Fibroblast of lung (primary cell): ENCODE measurements at regions not wholly inside any gene's neighbourhood (a gene's known extent, or its start where the extent isn't known, plus 50 kb on each side); places are given as distances from the start of the nearest gene placed in this dataset.

ENCODE experiments used
- DNase-seq, 2 donors: peaks; one replicate each; pipeline versions ENCODE4 v3.0.0 to v3.0.0-alpha.2; 2010; ENCODE audit warnings: low read depth in 2 of 2
- H2AFZ ChIP-seq: 2 replicates; pipeline ENCODE4 v1.5.1; 2012; ENCODE audit warnings: low read length, control low read depth, inconsistent platforms
- H3K27ac ChIP-seq: 2 replicates; pipeline ENCODE4 v1.5.1; 2011; ENCODE audit warnings: low read length, control low read depth; ENCODE audit not compliant: insufficient read depth
- H3K27me3 ChIP-seq: 2 replicates; pipeline ENCODE4 v1.5.1; 2011; ENCODE audit warnings: mild to moderate bottlenecking, low read length; ENCODE audit not compliant: control insufficient read depth, insufficient read depth
- H3K36me3 ChIP-seq: 2 replicates; pipeline ENCODE4 v1.5.1; 2011; ENCODE audit warnings: low read length; ENCODE audit not compliant: control insufficient read depth, insufficient read depth
- H3K4me1 ChIP-seq: 2 replicates; pipeline ENCODE4 v1.5.1; 2011; ENCODE audit warnings: low read length; ENCODE audit not compliant: control insufficient read depth, insufficient read depth; ENCODE audit errors: extremely low read depth
- H3K4me2 ChIP-seq: 2 replicates; pipeline ENCODE4 v1.5.1; 2011; ENCODE audit warnings: low read length, control low read depth; ENCODE audit not compliant: insufficient read depth; ENCODE audit errors: extremely low read depth
- H3K4me3 ChIP-seq, 4 experiments: fragments of 200-600 bp in 1 of 4; sonication (generic) in 1 of 4; replicated peaks in 1 of 4; 2 replicates each; pipeline ENCODE4 v1.5.1; 2011 to 2016; ENCODE audit warnings: low read length in 4 of 4, low read depth in 3 of 4, mild to moderate bottlenecking in 3 of 4, control low read depth in 2 of 4, inconsistent platforms in 1 of 4, mixed read lengths in 1 of 4; ENCODE audit not compliant: insufficient read depth in 1 of 4; ENCODE audit errors: control extremely low read depth in 1 of 4
- H3K79me2 ChIP-seq: 2 replicates; pipeline ENCODE4 v1.5.1; 2012; ENCODE audit warnings: mild to moderate bottlenecking, low read length, inconsistent platforms; ENCODE audit not compliant: control insufficient read depth, insufficient read depth
- H3K9ac ChIP-seq: 2 replicates; pipeline ENCODE4 v1.5.1; 2011; ENCODE audit warnings: mild to moderate bottlenecking, low read length, control low read depth; ENCODE audit not compliant: insufficient read depth
- H3K9me3 ChIP-seq: 2 replicates; pipeline ENCODE4 v1.5.1; 2012; ENCODE audit warnings: low read depth, low read length; ENCODE audit not compliant: control insufficient read depth, insufficient read depth
- H4K20me1 ChIP-seq: 2 replicates; pipeline ENCODE4 v1.5.1; 2011; ENCODE audit warnings: low read length; ENCODE audit not compliant: control insufficient read depth, insufficient read depth; ENCODE audit errors: extremely low read depth
- EZH2 ChIP-seq: IDR thresholded peaks from 2 replicates; pipeline ENCODE4 v1.5.1; 2012; ENCODE audit warnings: low read length, control low read depth, mild to moderate bottlenecking; ENCODE audit errors: missing control alignments
- TF ChIP-seq, protein P1 (sequence below), 2 donors: IDR thresholded peaks in 1 of 2; conservative IDR thresholded peaks in 1 of 2; 1 replicate in 1 of 2; 2 replicates in 1 of 2; pipeline ENCODE4 v1.5.1; 2011 to 2012; ENCODE audit warnings: low read length in 2 of 2, control low read depth in 1 of 2, inconsistent platforms in 1 of 2, low read depth in 1 of 2, mild to moderate bottlenecking in 1 of 2

DNA sequence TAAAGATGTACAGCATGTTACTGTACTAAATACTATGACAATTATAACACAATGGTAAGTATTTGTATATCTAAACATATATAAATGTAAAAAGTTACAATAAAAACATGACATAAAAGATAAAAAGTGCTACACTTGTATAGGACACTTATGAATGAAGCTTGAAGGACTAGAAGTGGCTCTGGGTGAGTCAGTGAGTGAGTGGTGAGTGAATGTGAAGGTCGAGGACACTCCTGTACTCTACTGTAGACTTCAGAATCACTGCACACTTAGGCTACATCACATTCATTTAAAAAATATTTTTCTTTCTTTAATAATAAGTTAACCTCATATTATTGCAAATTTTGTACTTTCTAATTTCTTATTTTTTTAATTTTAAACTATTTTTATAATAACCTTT is 1476.7 kb upstream of the CDH8 start:
- H4K20me1 ChIP-seq = no peaks in the 10 kb centered on the region
- TF ChIP-seq, protein P1, sequence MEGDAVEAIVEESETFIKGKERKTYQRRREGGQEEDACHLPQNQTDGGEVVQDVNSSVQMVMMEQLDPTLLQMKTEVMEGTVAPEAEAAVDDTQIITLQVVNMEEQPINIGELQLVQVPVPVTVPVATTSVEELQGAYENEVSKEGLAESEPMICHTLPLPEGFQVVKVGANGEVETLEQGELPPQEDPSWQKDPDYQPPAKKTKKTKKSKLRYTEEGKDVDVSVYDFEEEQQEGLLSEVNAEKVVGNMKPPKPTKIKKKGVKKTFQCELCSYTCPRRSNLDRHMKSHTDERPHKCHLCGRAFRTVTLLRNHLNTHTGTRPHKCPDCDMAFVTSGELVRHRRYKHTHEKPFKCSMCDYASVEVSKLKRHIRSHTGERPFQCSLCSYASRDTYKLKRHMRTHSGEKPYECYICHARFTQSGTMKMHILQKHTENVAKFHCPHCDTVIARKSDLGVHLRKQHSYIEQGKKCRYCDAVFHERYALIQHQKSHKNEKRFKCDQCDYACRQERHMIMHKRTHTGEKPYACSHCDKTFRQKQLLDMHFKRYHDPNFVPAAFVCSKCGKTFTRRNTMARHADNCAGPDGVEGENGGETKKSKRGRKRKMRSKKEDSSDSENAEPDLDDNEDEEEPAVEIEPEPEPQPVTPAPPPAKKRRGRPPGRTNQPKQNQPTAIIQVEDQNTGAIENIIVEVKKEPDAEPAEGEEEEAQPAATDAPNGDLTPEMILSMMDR (conservative IDR thresholded peaks at IDR 0.05 in 1 of 2, IDR thresholded peaks at IDR 0.05 in 1 of 2; ENCODE audit: low read depth in 1 of 2, low read length in 2 of 2) = no peak
- no peak for TF ChIP-seq EZH2
- no peaks in the 10 kb centered on the region for H3K79me2 ChIP-seq
- no peak overlapping the region for H3K27ac ChIP-seq
- H3K27me3 ChIP-seq = no peaks in the 10 kb centered on the region
- no peak for DNase-seq
- no peaks in the 10 kb centered on the region for H3K4me1 ChIP-seq
- no peak overlapping the region for H3K4me2 ChIP-seq
- H3K36me3 ChIP-seq = no peaks in the 10 kb centered on the region
- no peaks in the 10 kb centered on the region for H3K9me3 ChIP-seq
- no peak overlapping the region for H3K9ac ChIP-seq
- no peak overlapping the region for H2AFZ ChIP-seq
- no peak overlapping the region for H3K4me3 ChIP-seq

DNA sequence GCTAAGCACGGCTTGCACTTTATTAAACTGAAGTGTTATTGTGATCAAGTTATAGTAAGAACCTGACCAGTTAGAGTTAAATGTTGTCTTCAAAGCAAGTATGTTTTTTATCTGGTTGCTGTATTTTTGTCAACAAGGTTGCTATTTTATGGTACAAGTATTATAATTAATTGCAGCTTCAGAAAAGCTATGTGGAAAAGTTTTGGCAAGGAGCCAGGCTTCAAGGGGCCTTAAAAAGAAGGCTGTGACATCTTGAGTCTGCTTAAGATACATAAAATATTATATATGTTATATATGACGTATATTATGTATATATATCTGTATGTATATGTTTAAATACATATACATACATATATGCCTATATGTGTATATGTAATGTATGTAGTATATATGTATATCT is 1461.2 kb upstream of the CDH8 start:
- no peak for DNase-seq
- Histone ChIP-seq H3K79me2 (no peaks in the 10 kb centered on the region), H4K20me1 (no peaks in the 10 kb centered on the region), H3K4me2 (no peak overlapping the region), H3K27ac (no peak overlapping the region), H3K36me3 (no peaks in the 10 kb centered on the region), H3K9ac (no peak overlapping the region), H3K4me3 (no peak overlapping the region), H3K27me3 (no peaks in the 10 kb centered on the region), H3K9me3 (no peaks in the 10 kb centered on the region), H2AFZ (no peak overlapping the region), H3K4me1 (no peaks in the 10 kb centered on the region)
- no peak for TF ChIP-seq EZH2
- TF ChIP-seq, protein P1 (conservative IDR thresholded peaks at IDR 0.05 in 1 of 2, IDR thresholded peaks at IDR 0.05 in 1 of 2; ENCODE audit: low read depth in 1 of 2, low read length in 2 of 2) = no peak

DNA sequence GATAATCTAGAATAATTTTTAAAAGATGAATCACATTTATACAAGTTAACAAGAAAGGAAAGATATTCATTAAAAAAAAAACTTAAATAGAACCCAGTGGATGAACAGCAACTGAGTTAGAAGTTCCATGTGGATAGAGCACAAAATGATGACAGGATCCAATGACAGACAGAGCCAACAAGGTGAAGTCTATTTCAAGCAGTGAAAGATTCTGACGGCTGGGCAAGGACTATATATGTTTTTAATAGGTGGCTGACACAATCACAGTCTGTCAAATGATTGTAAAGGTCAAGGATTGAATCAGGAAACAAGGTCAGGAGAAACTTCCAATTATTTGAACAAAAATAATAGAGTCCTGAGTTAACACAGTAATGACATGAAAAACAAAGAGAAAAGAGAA is 1460.0 kb upstream of the CDH8 start:
- H4K20me1 ChIP-seq = no peaks in the 10 kb centered on the region
- H3K79me2 ChIP-seq = no peaks in the 10 kb centered on the region
- H3K4me1 ChIP-seq = no peaks in the 10 kb centered on the region
- TF ChIP-seq, protein P1 (conservative IDR thresholded peaks at IDR 0.05 in 1 of 2, IDR thresholded peaks at IDR 0.05 in 1 of 2; ENCODE audit: low read depth in 1 of 2, low read length in 2 of 2) = no peak
- no peak for TF ChIP-seq EZH2
- H3K27me3 ChIP-seq = no peaks in the 10 kb centered on the region
- no peak overlapping the region for H3K9ac ChIP-seq
- H3K27ac ChIP-seq = no peak overlapping the region
- no peak overlapping the region for H3K4me2 ChIP-seq
- no peak for DNase-seq
- H3K9me3 ChIP-seq = no peaks in the 10 kb centered on the region
- H3K4me3 ChIP-seq = no peak overlapping the region
- H2AFZ ChIP-seq = no peak overlapping the region
- H3K36me3 ChIP-seq = no peaks in the 10 kb centered on the region
